ENCODE measurements at regions not wholly inside any gene's neighbourhood (a gene's known extent, or its start where the extent isn't known, plus 50 kb on each side); places are given as distances from the start of the nearest gene placed in this dataset.

GRCh38 chr1:218772575-218772974 lies 401.1 kb upstream of the LYPLAL1 start:
- intact Hi-C loops (cut with micrococcal nuclease; ENCODE audit: unreplicated experiment): no loop called here
- Histone ChIP-seq H3K4me3 (replicated peaks in 1 of 3; ENCODE audit: insufficient read depth in 1 of 3, low read depth in 2 of 3, low read length in 3 of 3) (no peak overlapping the region), H4K20me1 (ENCODE audit: insufficient read depth, low read length) (no peaks in the 10 kb centered on the region), H3K4me2 (ENCODE audit: low read depth, low read length) (no peak overlapping the region), H3K9ac (ENCODE audit: insufficient read depth, low read depth, low read length) (no peak overlapping the region), H3K9me3 (ENCODE audit: low read length) (no peaks in the 10 kb centered on the region), H3K36me3 (replicated peaks in 1 of 2; ENCODE audit: control insufficient read depth in 1 of 2, insufficient read depth in 2 of 2, low read length in 2 of 2) (no peaks in the 10 kb centered on the region), H3K4me1 (ENCODE audit: insufficient read depth, low read length) (no peaks in the 10 kb centered on the region), H3K79me2 (ENCODE audit: insufficient read depth, low read length) (no peaks in the 10 kb centered on the region), H3K27me3 (ENCODE audit: control insufficient read depth in 1 of 2, insufficient read depth in 2 of 2, low read length in 2 of 2) (no peaks in the 10 kb centered on the region; a peak in 1 of 5 replicates), H3K27ac (ENCODE audit: extremely low read length, insufficient read depth, low read length) (no peak overlapping the region), H2AFZ (ENCODE audit: low read length) (no peak overlapping the region)
- no peak for ATAC-seq
- TF ChIP-seq NCOR1 (IDR thresholded peaks at IDR 0.05; ENCODE audit: borderline replicate concordance, low read length): no peak
- no peak for TF ChIP-seq TP53 (CRISPR knock-in tag; conservative IDR thresholded peaks at IDR 0.05)
- TF ChIP-seq NONO (IDR thresholded peaks at IDR 0.05): no peak
- no peak for TF ChIP-seq NONO (CRISPR knock-in tag; conservative IDR thresholded peaks at IDR 0.05)
- TF ChIP-seq IRF1 (CRISPR knock-in tag; IDR thresholded peaks at IDR 0.05; ENCODE audit: low read depth): no peak
- TF ChIP-seq SMYD3 (CRISPR knock-in tag; IDR thresholded peaks at IDR 0.05): no peak
- TF ChIP-seq, protein P1, sequence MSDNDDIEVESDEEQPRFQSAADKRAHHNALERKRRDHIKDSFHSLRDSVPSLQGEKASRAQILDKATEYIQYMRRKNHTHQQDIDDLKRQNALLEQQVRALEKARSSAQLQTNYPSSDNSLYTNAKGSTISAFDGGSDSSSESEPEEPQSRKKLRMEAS (IDR thresholded peaks at IDR 0.05): no peak
- TF ChIP-seq MEIS2 (CRISPR knock-in tag; IDR thresholded peaks at IDR 0.05): no peak
- no peak for TF ChIP-seq RAD51 (IDR thresholded peaks at IDR 0.05; ENCODE audit: borderline replicate concordance)
- BruUV-seq (replicated peaks): no TSS peak
- DNase-seq (ENCODE audit: low spot score): no peak
- FAIRE-seq: no peak
- WGBS (ENCODE audit: low lambda C conversion rate): 8% methylated on average over 6 of the region's 6 CpGs
- CTCF ChIA-PET (ENCODE audit: low intra/inter-chr PET ratio, low total read pairs): no interaction called here
- POLR2A ChIA-PET: no interaction called here
- in situ Hi-C loops (cut with HindIII; ENCODE audit: extremely low pct_ligation_motif_present, low pct_unique_long_range_greater_than_20kb): no loop called here

DNA sequence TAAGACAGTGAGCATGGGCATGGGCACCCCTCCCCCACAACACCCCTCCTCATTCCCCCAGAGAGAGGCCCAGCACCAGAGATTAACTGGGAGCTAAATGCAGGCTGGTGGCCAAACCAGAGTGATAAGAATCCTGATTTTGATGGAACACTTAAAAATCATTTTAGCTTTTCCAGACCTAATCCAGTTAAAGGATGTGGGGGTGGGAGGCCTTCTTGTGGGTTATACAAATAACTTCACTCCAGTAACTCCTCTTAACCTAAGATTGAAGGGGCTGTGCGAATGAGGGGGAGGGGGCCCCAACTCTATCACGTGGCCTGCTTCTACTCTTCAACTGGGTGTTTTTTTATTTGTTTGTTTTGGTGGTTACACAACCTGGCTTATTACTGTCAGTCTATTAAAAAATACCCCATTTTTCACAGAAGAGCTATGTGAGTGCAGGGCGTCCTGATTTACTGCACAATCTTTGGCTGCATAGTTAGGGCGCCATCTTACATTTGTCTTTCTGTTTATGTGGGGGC lies 398.1 kb upstream of the LYPLAL1 start:
- FAIRE-seq (no peak), ATAC-seq (no peak), DNase-seq (ENCODE audit: low spot score) (no peak)
- H3K9me3 ChIP-seq (ENCODE audit: low read length): no peaks in the 10 kb centered on the region
- H3K4me3 ChIP-seq (replicated peaks in 1 of 3; ENCODE audit: insufficient read depth in 1 of 3, low read depth in 2 of 3, low read length in 3 of 3): no peak overlapping the region
- H3K4me1 ChIP-seq (ENCODE audit: insufficient read depth, low read length): no peaks in the 10 kb centered on the region
- no TSS peak for BruUV-seq (replicated peaks)
- TF ChIP-seq ELK4 (CRISPR knock-in tag; IDR thresholded peaks at IDR 0.05; ENCODE audit: borderline replicate concordance) (no peak), CEBPG (CRISPR knock-in tag; IDR thresholded peaks at IDR 0.05) (no peak), FOXM1 (CRISPR knock-in tag; IDR thresholded peaks at IDR 0.05) (no peak), ZNF460 (CRISPR knock-in tag; IDR thresholded peaks at IDR 0.05; ENCODE audit: borderline replicate concordance) (no peak), CBFB (CRISPR knock-in tag; IDR thresholded peaks at IDR 0.05) (no peak), ZNF577 (CRISPR knock-in tag; IDR thresholded peaks at IDR 0.05; ENCODE audit: borderline replicate concordance, low read depth) (no peak), IRF2 (CRISPR knock-in tag; IDR thresholded peaks at IDR 0.05) (no peak)
- H2AFZ ChIP-seq (ENCODE audit: low read length): no peak overlapping the region
- no peaks in the 10 kb centered on the region for H4K20me1 ChIP-seq (ENCODE audit: insufficient read depth, low read length)
- H3K9ac ChIP-seq (ENCODE audit: insufficient read depth, low read depth, low read length): no peak overlapping the region
- in situ Hi-C loops (cut with HindIII; ENCODE audit: extremely low pct_ligation_motif_present, low pct_unique_long_range_greater_than_20kb): no loop called here
- no peak overlapping the region for H3K27ac ChIP-seq (ENCODE audit: extremely low read length, insufficient read depth, low read length)
- H3K36me3 ChIP-seq (replicated peaks in 1 of 2; ENCODE audit: control insufficient read depth in 1 of 2, insufficient read depth in 2 of 2, low read length in 2 of 2): no peaks in the 10 kb centered on the region
- H3K4me2 ChIP-seq (ENCODE audit: low read depth, low read length): no peak overlapping the region
- no peaks in the 10 kb centered on the region for H3K79me2 ChIP-seq (ENCODE audit: insufficient read depth, low read length)
- intact Hi-C loops (cut with micrococcal nuclease; ENCODE audit: unreplicated experiment): no loop called here
- CTCF ChIA-PET (ENCODE audit: low intra/inter-chr PET ratio, low total read pairs): no interaction called here
- POLR2A ChIA-PET: no interaction called here
- 17% methylated on average over 4 of the region's 4 CpGs for WGBS (ENCODE audit: low lambda C conversion rate)
- H3K27me3 ChIP-seq (ENCODE audit: control insufficient read depth in 1 of 2, insufficient read depth in 2 of 2, low read length in 2 of 2): no peaks in the 10 kb centered on the region; a peak in 1 of 5 replicates

All from HepG2 (cell line).